Fibroblast of villous mesenchyme (primary cell): ENCODE measurements at regions not wholly inside any gene's neighbourhood (a gene's known extent, or its start where the extent isn't known, plus 50 kb on each side); places are given as distances from the start of the nearest gene placed in this dataset.

Source experiments
- DNase-seq: peaks from one replicate; pipeline ENCODE4 v3.0.0-alpha.2; 2010; ENCODE audit warnings: low read depth
- H3K4me3 ChIP-seq: 2 replicates; pipeline ENCODE4 v1.5.1; 2011; ENCODE audit warnings: low read depth, mild to moderate bottlenecking, low read length
- TF ChIP-seq, protein P1 (sequence below): IDR thresholded peaks from 2 replicates; pipeline ENCODE4 v1.5.1; 2012; ENCODE audit warnings: low read depth, mild to moderate bottlenecking, low read length; ENCODE audit not compliant: insufficient read depth

DNA sequence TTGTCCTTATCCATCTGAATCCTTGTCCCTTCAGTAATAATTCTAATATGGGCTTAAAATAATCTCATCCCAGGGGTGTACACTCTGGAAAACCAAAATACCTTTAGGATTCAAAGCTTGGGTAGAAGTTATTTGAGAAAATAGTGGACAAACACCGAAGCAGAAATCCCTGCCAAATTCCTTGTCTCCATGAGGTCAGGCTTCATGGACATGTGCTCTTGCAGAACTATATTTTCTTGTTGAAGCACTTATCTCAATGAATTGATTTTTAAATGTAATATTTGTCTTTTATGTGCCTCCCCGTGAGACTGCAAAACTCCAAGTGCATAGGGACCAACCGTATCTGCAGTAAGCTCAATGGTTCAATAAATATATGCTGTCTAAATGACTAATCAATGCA, 1153.3 kb upstream of the AUTS2 start:
- no peak overlapping the region for H3K4me3 ChIP-seq
- no peak for DNase-seq
- TF ChIP-seq, protein P1, sequence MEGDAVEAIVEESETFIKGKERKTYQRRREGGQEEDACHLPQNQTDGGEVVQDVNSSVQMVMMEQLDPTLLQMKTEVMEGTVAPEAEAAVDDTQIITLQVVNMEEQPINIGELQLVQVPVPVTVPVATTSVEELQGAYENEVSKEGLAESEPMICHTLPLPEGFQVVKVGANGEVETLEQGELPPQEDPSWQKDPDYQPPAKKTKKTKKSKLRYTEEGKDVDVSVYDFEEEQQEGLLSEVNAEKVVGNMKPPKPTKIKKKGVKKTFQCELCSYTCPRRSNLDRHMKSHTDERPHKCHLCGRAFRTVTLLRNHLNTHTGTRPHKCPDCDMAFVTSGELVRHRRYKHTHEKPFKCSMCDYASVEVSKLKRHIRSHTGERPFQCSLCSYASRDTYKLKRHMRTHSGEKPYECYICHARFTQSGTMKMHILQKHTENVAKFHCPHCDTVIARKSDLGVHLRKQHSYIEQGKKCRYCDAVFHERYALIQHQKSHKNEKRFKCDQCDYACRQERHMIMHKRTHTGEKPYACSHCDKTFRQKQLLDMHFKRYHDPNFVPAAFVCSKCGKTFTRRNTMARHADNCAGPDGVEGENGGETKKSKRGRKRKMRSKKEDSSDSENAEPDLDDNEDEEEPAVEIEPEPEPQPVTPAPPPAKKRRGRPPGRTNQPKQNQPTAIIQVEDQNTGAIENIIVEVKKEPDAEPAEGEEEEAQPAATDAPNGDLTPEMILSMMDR, result no peak

DNA sequence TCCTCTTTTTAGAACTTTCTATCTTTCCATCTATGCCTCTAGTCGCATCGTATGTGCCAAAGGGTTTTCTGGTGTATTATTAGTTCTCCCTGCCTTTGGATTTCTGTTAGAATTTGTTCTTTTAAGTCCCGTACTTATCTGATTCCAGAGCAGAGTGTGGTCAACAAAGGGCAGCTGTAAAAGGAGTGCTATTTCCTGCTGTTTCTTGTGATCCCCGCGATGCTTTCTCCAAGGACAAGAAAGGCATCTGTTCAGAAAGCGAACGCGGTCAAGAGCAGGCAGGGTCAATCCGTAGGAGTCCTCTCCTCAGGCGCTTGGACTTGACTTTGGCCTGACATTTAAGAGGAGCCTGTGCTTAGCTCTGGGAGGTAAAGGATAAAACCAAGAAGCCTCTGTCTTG, 1152.1 kb upstream of the AUTS2 start:
- TF ChIP-seq, protein P1, result no peak
- H3K4me3 ChIP-seq, result no peak overlapping the region
- DNase-seq, result no peak

DNA sequence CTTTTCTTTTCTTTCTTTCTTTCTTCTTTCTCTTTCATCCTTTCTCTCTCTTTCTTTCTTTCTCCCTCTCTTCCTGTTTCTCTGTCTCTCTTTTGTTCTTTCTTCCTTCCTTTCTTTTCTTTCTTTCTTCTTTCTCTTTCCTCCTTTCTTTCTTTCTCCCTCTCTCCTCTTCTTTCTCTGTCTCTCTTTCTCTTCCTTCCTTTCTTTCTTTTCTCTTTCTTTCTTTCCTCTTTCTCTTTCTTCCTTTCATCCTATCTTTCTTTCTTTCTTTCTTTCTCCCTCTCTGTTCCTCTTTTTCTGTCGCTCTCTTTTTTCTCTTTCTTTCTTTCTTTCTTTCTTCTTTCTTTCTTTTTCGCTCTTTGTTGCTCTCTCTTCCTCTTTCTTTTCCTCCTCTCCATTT, 1149.2 kb upstream of the AUTS2 start:
- TF ChIP-seq, protein P1, result no peak
- H3K4me3 ChIP-seq, result no peak overlapping the region
- DNase-seq, result no peak

DNA sequence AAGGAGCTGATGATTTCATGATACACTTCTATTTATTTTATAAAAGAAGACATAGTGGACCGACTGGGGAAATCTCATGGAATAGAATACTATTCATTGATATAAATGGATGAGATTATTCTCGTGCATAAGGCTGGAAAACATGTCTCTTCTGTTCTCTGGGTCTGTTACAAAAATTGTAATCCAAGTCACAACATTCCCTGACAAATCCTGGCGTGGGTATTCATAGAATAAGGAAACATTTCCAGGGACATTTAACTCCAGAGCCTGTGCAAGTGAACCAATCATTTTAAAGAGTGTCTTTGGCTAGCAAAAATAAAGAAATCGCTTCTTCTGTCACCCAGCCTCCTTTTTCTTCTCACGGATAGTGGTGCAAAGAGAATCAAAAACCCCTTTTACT, 1148.5 kb upstream of the AUTS2 start:
- TF ChIP-seq, protein P1, result no peak
- no peak overlapping the region for H3K4me3 ChIP-seq
- no peak for DNase-seq

DNA sequence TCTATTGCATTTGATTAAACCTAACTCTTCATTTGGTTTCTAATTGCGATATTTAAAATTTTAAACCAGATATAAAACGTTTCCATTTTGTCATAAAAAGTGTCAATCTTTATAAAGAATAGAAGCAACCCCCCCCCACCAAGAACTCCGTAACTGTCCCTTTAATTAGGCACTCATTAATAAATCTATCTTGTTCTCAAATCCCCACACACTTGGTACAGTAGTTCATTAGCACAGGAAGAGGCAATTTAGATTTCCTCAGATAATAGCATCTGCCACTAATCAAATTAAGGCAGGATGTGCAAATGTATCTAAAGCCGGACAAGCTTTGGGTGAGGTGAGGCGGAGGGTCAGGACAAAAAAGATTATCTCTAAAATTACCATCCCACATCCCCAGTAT, 1143.3 kb upstream of the AUTS2 start:
- DNase-seq, result no peak
- H3K4me3 ChIP-seq, result no peak overlapping the region
- TF ChIP-seq, protein P1, result no peak

DNA sequence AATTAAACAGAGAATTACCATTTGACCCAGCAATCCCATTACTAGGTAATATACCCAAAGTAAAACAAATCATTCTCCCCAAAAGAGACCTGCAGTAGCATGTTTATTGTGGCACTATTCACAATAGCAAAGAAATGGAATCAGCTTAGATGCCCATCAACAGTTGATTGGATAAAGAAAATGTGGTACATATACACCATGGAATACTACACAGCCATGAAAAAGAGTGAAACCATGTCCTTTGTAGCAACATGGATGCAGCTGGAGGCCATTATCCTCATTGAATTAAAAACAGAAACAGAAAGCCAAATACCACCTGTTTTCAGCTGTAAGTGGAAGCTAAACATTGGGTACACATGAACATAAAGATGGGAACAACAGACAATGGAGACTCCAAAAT, 1141.8 kb upstream of the AUTS2 start:
- TF ChIP-seq, protein P1, result no peak
- H3K4me3 ChIP-seq, result no peak overlapping the region
- no peak for DNase-seq

DNA sequence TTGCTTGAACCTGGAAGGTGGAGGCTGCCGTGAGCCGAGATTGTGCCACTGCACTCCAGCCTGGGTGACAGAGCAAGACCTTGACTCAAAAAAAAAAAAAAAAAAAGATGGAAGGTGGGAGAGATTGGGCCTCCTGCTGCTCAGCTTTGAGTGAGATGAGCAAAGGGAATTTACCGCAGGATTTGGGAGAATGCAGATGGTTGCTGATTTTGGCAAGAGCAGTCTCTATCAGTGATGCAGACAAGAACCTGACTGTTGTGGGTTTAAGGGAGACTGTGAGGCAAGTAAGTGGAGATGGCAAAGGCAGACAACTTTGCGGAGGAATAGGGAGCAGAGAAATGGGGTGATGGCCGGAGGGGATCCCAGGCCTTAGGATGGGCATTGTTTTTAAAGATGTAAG, 1140.8 kb upstream of the AUTS2 start:
- TF ChIP-seq, protein P1, result no peak
- H3K4me3 ChIP-seq, result no peak overlapping the region

More for the DNA sequence above, 1140.8 kb upstream of the AUTS2 start:
- no peak for DNase-seq
